Glomerular visceral epithelial cell (primary cell): ENCODE measurements at regions not wholly inside any gene's neighbourhood (a gene's known extent, or its start where the extent isn't known, plus 50 kb on each side); places are given as distances from the start of the nearest gene placed in this dataset.

Experiments used
- DNase-seq: peaks from one replicate; pipeline ENCODE4 v3.0.0-alpha.2; 2016; ENCODE audit errors: extremely low spot score

GRCh38 chr9:108347463-108348188 is 508.2 kb downstream of the ACTL7B start:
- DNase-seq, result no peak

GRCh38 chr9:108345826-108346225 is 510.0 kb downstream of the ACTL7B start:
- DNase-seq, result no peak

- DNase-seq, result no peak
Measured at GRCh38 chr9:108339251-108339650, 516.5 kb downstream of the ACTL7B start.

GRCh38 chr9:108336575-108336974 is 519.2 kb downstream of the ACTL7B start:
- no peak for DNase-seq

GRCh38 chr9:108333530-108333983 is 522.2 kb downstream of the ACTL7B start:
- DNase-seq, result no peak

- DNase-seq, result no peak
Measured at GRCh38 chr9:108331596-108331995, 524.2 kb downstream of the ACTL7B start.

- DNase-seq, result no peak
Measured at GRCh38 chr9:108325406-108325805, 530.4 kb downstream of the ACTL7B start.

- DNase-seq, result no peak
Measured at GRCh38 chr9:108323615-108324014, 532.2 kb downstream of the ACTL7B start.

- DNase-seq, result no peak
Measured at GRCh38 chr9:108322326-108323098, 533.3 kb downstream of the ACTL7B start.

- DNase-seq, result no peak
Measured at GRCh38 chr9:108316630-108317029, 539.2 kb downstream of the ACTL7B start.

- DNase-seq, result no peak
Measured at GRCh38 chr9:108316066-108316465, 539.7 kb downstream of the ACTL7B start.

- no peak for DNase-seq
Measured at GRCh38 chr9:108311745-108312144, 544.0 kb downstream of the ACTL7B start.

GRCh38 chr9:108310202-108310601 is 545.6 kb downstream of the ACTL7B start:
- DNase-seq, result no peak

GRCh38 chr9:108300306-108301287 is 555.2 kb downstream of the ACTL7B start:
- no peak for DNase-seq

GRCh38 chr9:108297073-108297472 is 558.7 kb downstream of the ACTL7B start:
- DNase-seq, result no peak

GRCh38 chr9:108296056-108296455 is 559.7 kb downstream of the ACTL7B start:
- DNase-seq, result peak; percentile 12

GRCh38 chr9:108291586-108291932 is 564.2 kb downstream of the ACTL7B start:
- DNase-seq, result no peak

- DNase-seq, result no peak
Measured at GRCh38 chr9:108290839-108291585, 564.8 kb downstream of the ACTL7B start.

- DNase-seq, result no peak
Measured at GRCh38 chr9:108286638-108287206, 569.1 kb downstream of the ACTL7B start.

GRCh38 chr9:108283696-108284095 is 572.1 kb downstream of the ACTL7B start:
- DNase-seq, result no peak

GRCh38 chr9:108282872-108283271 is 572.9 kb downstream of the ACTL7B start:
- no peak for DNase-seq
